IMR-90 (cell line): ENCODE measurements at regions not wholly inside any gene's neighbourhood (a gene's known extent, or its start where the extent isn't known, plus 50 kb on each side); places are given as distances from the start of the nearest gene placed in this dataset.

Source experiments
- ATAC-seq: fragments of 200-7000 bp; cut with Tn5 transposase; 2 replicates; pipeline ENCODE4 v1.9.1; 2020; ENCODE audit warnings: low read depth, mild to moderate bottlenecking, moderate library complexity
- BruUV-seq: library from RNA; stranded (reverse); fragments of 400-500 nt; replicated peaks from 2 replicates; lab custom pipeline; 2021; lab: Mats Ljungman, UMichigan
- CTCF ChIA-PET: fragments of 300-600 bp; formaldehyde crosslinking; extraction: SDS; loops from one replicate; lab custom pipeline; 2021; ENCODE audit warnings: antibody characterized with exemption; lab: Yijun Ruan, JAX
- POLR2A ChIA-PET: fragments of 300-600 bp; sonication (Branson Sonifier 250); formaldehyde crosslinking; loops from one replicate; lab custom pipeline; 2022; ENCODE audit warnings: antibody characterized with exemption; ENCODE audit not compliant: unreplicated experiment; lab: Charles Lee
- DNase-seq: peaks from one replicate; pipeline ENCODE4 v3.0.0; 2013
- H2AFZ ChIP-seq: replicated peaks from 2 replicates; pipeline ENCODE3; 2013; ENCODE audit warnings: low read length, mild to moderate bottlenecking; ENCODE audit not compliant: poor library complexity
- H2AK5ac ChIP-seq: 2 replicates; pipeline ENCODE4 v1.6.1; 2013; ENCODE audit warnings: low read depth, low read length, inconsistent platforms
- H2AK9ac ChIP-seq: replicated peaks from 2 replicates; pipeline ENCODE3; 2013; ENCODE audit warnings: mild to moderate bottlenecking, low read depth, low read length, moderate library complexity; ENCODE audit not compliant: poor library complexity
- H2BK120ac ChIP-seq: 2 replicates; pipeline ENCODE4 v1.6.1; 2013; ENCODE audit warnings: low read depth, low read length, inconsistent platforms
- H2BK15ac ChIP-seq: 3 replicates; pipeline ENCODE4 v1.6.1; 2013; ENCODE audit warnings: low read depth, low read length, inconsistent platforms
- H2BK20ac ChIP-seq: 2 replicates; pipeline ENCODE4 v1.6.1; 2013; ENCODE audit warnings: low read depth, mild to moderate bottlenecking, inconsistent platforms, low read length, moderate library complexity
- H2BK5ac ChIP-seq: 2 replicates; pipeline ENCODE4 v1.6.1; 2013; ENCODE audit warnings: mild to moderate bottlenecking, low read depth, low read length, inconsistent platforms; ENCODE audit not compliant: poor library complexity, severe bottlenecking
- H3K14ac ChIP-seq: replicated peaks from 2 replicates; pipeline ENCODE4 v1.6.1; 2013; ENCODE audit warnings: low read depth, low read length, inconsistent platforms
- H3K18ac ChIP-seq: 2 replicates; pipeline ENCODE4 v1.6.1; 2013; ENCODE audit warnings: low read depth, low read length, control low read depth
- H3K23ac ChIP-seq: 2 replicates; pipeline ENCODE4 v1.6.1; 2013; ENCODE audit warnings: low read depth, low read length, inconsistent platforms
- H3K27ac ChIP-seq: 2 replicates; pipeline ENCODE4 v1.5.1; 2013; ENCODE audit warnings: mild to moderate bottlenecking, control low read depth, low read length; ENCODE audit not compliant: insufficient read depth
- H3K27me3 ChIP-seq: 2 replicates; pipeline ENCODE4 v1.6.1; 2013; ENCODE audit warnings: low read length; ENCODE audit not compliant: control insufficient read depth, insufficient read depth
- H3K36me3 ChIP-seq: 2 replicates; pipeline ENCODE4 v1.6.1; 2013; ENCODE audit warnings: low read length, mixed read lengths; ENCODE audit not compliant: control insufficient read depth, insufficient read depth
- H3K4ac ChIP-seq: 2 replicates; pipeline ENCODE4 v1.6.1; 2013; ENCODE audit warnings: low read depth, low read length, inconsistent platforms
- H3K4me1 ChIP-seq: 2 replicates; pipeline ENCODE4 v1.6.1; 2013; ENCODE audit warnings: low read length, mixed read lengths; ENCODE audit not compliant: control insufficient read depth, insufficient read depth
- H3K4me2 ChIP-seq: 2 replicates; pipeline ENCODE4 v1.6.1; 2013; ENCODE audit warnings: low read depth, mild to moderate bottlenecking, control low read depth, low read length, moderate library complexity
- H3K4me3 ChIP-seq: 2 replicates; pipeline ENCODE4 v1.5.1; 2013; ENCODE audit warnings: low read depth, mild to moderate bottlenecking, control low read depth, low read length, moderate library complexity; ENCODE audit not compliant: insufficient read depth
- H3K56ac ChIP-seq: 2 replicates; pipeline ENCODE4 v1.6.1; 2013; ENCODE audit warnings: low read length, inconsistent platforms; ENCODE audit not compliant: insufficient read depth; ENCODE audit errors: extremely low read depth
- H3K79me1 ChIP-seq, 2 experiments: 2 replicates each; pipeline ENCODE4 v1.6.1; 2013; ENCODE audit warnings: low read length in 2 of 2, inconsistent platforms in 1 of 2, low read depth in 1 of 2
- H3K9ac ChIP-seq: 2 replicates; pipeline ENCODE4 v1.6.1; 2013; ENCODE audit warnings: low read depth, low read length, control low read depth
- H3K9me1 ChIP-seq: 2 replicates; pipeline ENCODE4 v1.6.1; 2013; ENCODE audit warnings: low read length, inconsistent platforms; ENCODE audit not compliant: insufficient read depth
- H3K9me3 ChIP-seq: 2 replicates; pipeline ENCODE4 v1.6.1; 2013; ENCODE audit warnings: low read length; ENCODE audit not compliant: control insufficient read depth, insufficient read depth
- H4K20me1 ChIP-seq: 2 replicates; pipeline ENCODE4 v1.6.1; 2013; ENCODE audit warnings: low read length, inconsistent platforms; ENCODE audit not compliant: insufficient read depth
- H4K5ac ChIP-seq: 2 replicates; pipeline ENCODE4 v1.6.1; 2013; ENCODE audit warnings: mild to moderate bottlenecking, low read depth, low read length, control low read depth
- H4K8ac ChIP-seq, 2 experiments: 2 replicates each; pipeline ENCODE4 v1.6.1; 2013; ENCODE audit warnings: low read depth in 2 of 2, low read length in 2 of 2, control low read depth in 1 of 2, inconsistent platforms in 1 of 2
- H4K91ac ChIP-seq: 2 replicates; pipeline ENCODE4 v1.6.1; 2013; ENCODE audit warnings: low read depth, low read length, inconsistent platforms; ENCODE audit not compliant: insufficient read depth
- BHLHE40 ChIP-seq: fragments of 150-350 bp; IDR thresholded peaks from 2 replicates; pipeline ENCODE4 v1.6.1; 2016; ENCODE audit warnings: mild to moderate bottlenecking, low read depth, low read length
- CTCF ChIP-seq: conservative IDR thresholded peaks from 2 replicates; pipeline ENCODE4 v1.5.1; 2012; ENCODE audit warnings: mild to moderate bottlenecking, low read depth, low read length, improper control_type of control experiment
- FOS ChIP-seq: fragments of 150-350 bp; IDR thresholded peaks from 2 replicates; pipeline ENCODE4 v1.6.1; 2016; ENCODE audit warnings: low read depth, low read length
- MXI1 ChIP-seq: IDR thresholded peaks from 2 replicates; pipeline ENCODE4 v1.6.1; 2012; ENCODE audit warnings: low read depth, mild to moderate bottlenecking, low read length, moderate library complexity, borderline replicate concordance
- NFE2L2 ChIP-seq: fragments of 150-350 bp; IDR thresholded peaks from 2 replicates; pipeline ENCODE4 v1.6.1; 2016; ENCODE audit warnings: low read depth, mild to moderate bottlenecking, low read length
- RCOR1 ChIP-seq: IDR thresholded peaks from 2 replicates; pipeline ENCODE4 v1.6.1; 2012; ENCODE audit warnings: mild to moderate bottlenecking, low read length, improper control_type of control experiment; ENCODE audit not compliant: insufficient replicate concordance
- WGBS, 2 experiments: methylation state at CpG; one replicate each; pipeline versions ENCODE4 v1.1.5 to v1.1.7; 2013; ENCODE audit warnings: missing lambda C conversion rate in 2 of 2; ENCODE audit not compliant: insufficient read length in 1 of 2; ENCODE audit errors: extremely low coverage in 2 of 2; 5-methylcytosine and 5-hydroxymethylcytosine counted together
- dilution Hi-C: fragments of 300-500 bp; cut with HindIII; formaldehyde crosslinking; loops from one replicate; pipeline ENCODE4 v1.14.3; 2018; ENCODE audit warnings: low sequenced_read_pairs; ENCODE audit not compliant: unreplicated experiment
- in situ Hi-C: fragments of 300-500 bp; cut with MboI; formaldehyde crosslinking; loops from 3 replicates; pipeline ENCODE4 v1.14.3; 2019; ENCODE audit warnings: low sequenced_read_pairs, inconsistent platforms, mixed read lengths
- intact Hi-C: fragments of 100-400 bp; cut with micrococcal nuclease; formaldehyde crosslinking; loops from 2 replicates; pipeline ENCODE4 v1.10.0; 2022
- TF ChIP-seq, protein P1 (sequence below): fragments of 150-350 bp; IDR thresholded peaks from 2 replicates; pipeline ENCODE4 v1.6.1; 2017; ENCODE audit warnings: mild to moderate bottlenecking, antibody characterized with exemption, low read length, low read depth

- ChIA-PET POLR2A (no interaction called here), CTCF (no interaction called here)
- in situ Hi-C loops, result no loop called here
- no peaks in the 10 kb centered on the region for H3K79me1 ChIP-seq
- H3K4me3 ChIP-seq, result no peak overlapping the region
- H4K20me1 ChIP-seq, result no peaks in the 10 kb centered on the region
- H4K91ac ChIP-seq, result no peak overlapping the region
- no peak overlapping the region for H3K4me2 ChIP-seq
- no peak overlapping the region for H2AK5ac ChIP-seq
- intact Hi-C loops, result no loop called here
- no TSS peak for BruUV-seq
- peaks cover 5% of the 10 kb centered on the region; the same call in 1 of the 2 replicates for H3K9me3 ChIP-seq
- H3K27ac ChIP-seq, result no peak overlapping the region
- H4K5ac ChIP-seq, result no peak overlapping the region
- ATAC-seq (no peak), DNase-seq (no peak)
- H3K27me3 ChIP-seq, result no peaks in the 10 kb centered on the region
- no peak overlapping the region for H3K4ac ChIP-seq
- dilution Hi-C loops, result no loop called here
- H3K56ac ChIP-seq, result no peak overlapping the region
- H2BK5ac ChIP-seq, result no peak overlapping the region
- no peaks in the 10 kb centered on the region for H3K4me1 ChIP-seq
- no peak overlapping the region for H3K18ac ChIP-seq
- no peaks in the 10 kb centered on the region for H3K36me3 ChIP-seq
- H3K23ac ChIP-seq, result no peak overlapping the region
- no peak overlapping the region for H2AK9ac ChIP-seq
- no peak overlapping the region for H3K14ac ChIP-seq
- no CpG with 5 or more reads among the region's 1 CpG for WGBS, 2 experiments
- H2BK15ac ChIP-seq, result no peak overlapping the region
- no peak overlapping the region for H2BK120ac ChIP-seq
- TF ChIP-seq RCOR1 (no peak), BHLHE40 (no peak), CTCF (no peak), MXI1 (no peak), NFE2L2 (no peak), FOS (no peak)
- TF ChIP-seq, protein P1, sequence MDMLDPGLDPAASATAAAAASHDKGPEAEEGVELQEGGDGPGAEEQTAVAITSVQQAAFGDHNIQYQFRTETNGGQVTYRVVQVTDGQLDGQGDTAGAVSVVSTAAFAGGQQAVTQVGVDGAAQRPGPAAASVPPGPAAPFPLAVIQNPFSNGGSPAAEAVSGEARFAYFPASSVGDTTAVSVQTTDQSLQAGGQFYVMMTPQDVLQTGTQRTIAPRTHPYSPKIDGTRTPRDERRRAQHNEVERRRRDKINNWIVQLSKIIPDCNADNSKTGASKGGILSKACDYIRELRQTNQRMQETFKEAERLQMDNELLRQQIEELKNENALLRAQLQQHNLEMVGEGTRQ, result no peak
- H4K8ac ChIP-seq, result no peak overlapping the region
- no peaks in the 10 kb centered on the region for H3K9me1 ChIP-seq
- no peak overlapping the region for H2AFZ ChIP-seq
- H2BK20ac ChIP-seq, result no peak overlapping the region
- no peak overlapping the region for H3K9ac ChIP-seq
These were observed 228.2 kb upstream of the GRIN3A start for GRCh38 chr9:101966691-101967090.
